K562 (cell line): ENCODE measurements at regions not wholly inside any gene's neighbourhood (a gene's known extent, or its start where the extent isn't known, plus 50 kb on each side); places are given as distances from the start of the nearest gene placed in this dataset.

Experiments
- ATAC-seq: fragments of 200-7000 bp; cut with Tn5 transposase; 3 replicates; pipeline ENCODE4 v1.9.1; 2020; ENCODE audit warnings: moderate library complexity
- BruUV-seq: library from RNA; stranded (reverse); fragments of 400-500 nt; replicated peaks from 2 replicates; lab custom pipeline; 2021; lab: Mats Ljungman, UMichigan
- CTCF ChIA-PET: fragments of 300-600 bp; formaldehyde crosslinking; extraction: SDS; loops from one replicate; lab custom pipeline; 2021; ENCODE audit warnings: low intra/inter-chr PET ratio; lab: Yijun Ruan, JAX
- POLR2A ChIA-PET: fragments of 300-600, 350-650 bp; sonication (Branson Sonifier 250); formaldehyde crosslinking; extraction: SDS; loops from one replicate; lab custom pipeline; 2021; ENCODE audit warnings: antibody characterized with exemption, inconsistent platforms; lab: Yijun Ruan, JAX
- DNase-seq, 4 experiments: peaks; one replicate each; pipeline versions ENCODE4 v3.0.0 to v3.0.0-alpha.2; 2011 to 2018; ENCODE audit warnings: low spot score in 3 of 4, mixed read lengths in 3 of 4; ENCODE audit errors: extremely low read depth in 1 of 4
- FAIRE-seq: peaks from 2 replicates; lab custom pipeline; 2011; peaks lifted over from hg19 to GRCh38; lab: Jason Lieb, UNC
- H2AFZ ChIP-seq: 2 replicates; pipeline ENCODE4 v1.6.0; 2011; ENCODE audit warnings: low read depth, low read length, control low read depth, inconsistent platforms
- H3K27ac ChIP-seq: fragments of 200-600 bp; 3 replicates; pipeline ENCODE4 v1.8.0; 2011; ENCODE audit warnings: low read depth, mild to moderate bottlenecking, control low read depth, inconsistent platforms, low read length, moderate library complexity, mixed read lengths; ENCODE audit errors: extremely low read depth
- H3K27me3 ChIP-seq, 2 experiments: fragments of 300-600 bp in 1 of 2; 2 replicates in 1 of 2; 3 replicates in 1 of 2; pipeline versions ENCODE4 v1.6.0 to v1.8.0; 2011; ENCODE audit warnings: inconsistent platforms in 2 of 2, low read length in 2 of 2, mild to moderate bottlenecking in 1 of 2, mixed read lengths in 1 of 2, moderate library complexity in 1 of 2; ENCODE audit not compliant: control insufficient read depth in 2 of 2, insufficient read depth in 2 of 2
- H3K36me3 ChIP-seq: fragments of 300-600 bp; 3 replicates; pipeline ENCODE4 v1.8.0; 2011; ENCODE audit warnings: mild to moderate bottlenecking, low read length, inconsistent platforms; ENCODE audit not compliant: control insufficient read depth, insufficient read depth
- H3K4me1 ChIP-seq, 2 experiments: fragments of 200-600 bp in 1 of 2; replicated peaks in 1 of 2; 2 replicates in 1 of 2; 3 replicates in 1 of 2; pipeline versions ENCODE4 v1.5.1 to v1.8.0; 2011; ENCODE audit warnings: inconsistent platforms in 2 of 2, low read length in 2 of 2, mild to moderate bottlenecking in 1 of 2, mixed read lengths in 1 of 2, moderate library complexity in 1 of 2; ENCODE audit not compliant: control insufficient read depth in 2 of 2, insufficient read depth in 2 of 2
- H3K4me2 ChIP-seq: 2 replicates; pipeline ENCODE4 v1.6.1; 2011; ENCODE audit warnings: low read length, control low read depth, inconsistent platforms, mixed read lengths; ENCODE audit not compliant: insufficient read depth
- H3K4me3 ChIP-seq: fragments of 200-600 bp; sonication (generic), shearing (Covaris generic); 2 replicates; pipeline ENCODE4 v1.5.1; 2016; ENCODE audit warnings: control low read depth, inconsistent platforms
- H3K79me2 ChIP-seq: fragments of 200-600 bp; 3 replicates; pipeline ENCODE4 v1.8.0; 2011; ENCODE audit warnings: low read length, inconsistent platforms; ENCODE audit not compliant: control insufficient read depth, insufficient read depth
- H3K9ac ChIP-seq, 2 experiments: 2 replicates each; pipeline versions ENCODE4 v1.6.0 to v1.6.1; 2011; ENCODE audit warnings: low read depth in 2 of 2, low read length in 2 of 2, control low read depth in 1 of 2, inconsistent platforms in 1 of 2, mild to moderate bottlenecking in 1 of 2, mixed read lengths in 1 of 2; ENCODE audit not compliant: insufficient read depth in 1 of 2
- H3K9me1 ChIP-seq: one replicate; pipeline ENCODE4 v1.6.0; 2011; ENCODE audit warnings: inconsistent platforms, mild to moderate bottlenecking, low read length, moderate library complexity; ENCODE audit not compliant: control insufficient read depth, insufficient read depth
- H3K9me3 ChIP-seq: replicated peaks from 2 replicates; pipeline ENCODE4 v1.5.1; 2011; ENCODE audit warnings: low read depth, low read length, inconsistent platforms; ENCODE audit not compliant: control insufficient read depth, insufficient read depth
- H4K20me1 ChIP-seq: replicated peaks from 2 replicates; pipeline ENCODE4 v1.6.1; 2011; ENCODE audit warnings: low read length, inconsistent platforms, mixed read lengths; ENCODE audit not compliant: control insufficient read depth, insufficient read depth
- ARID3B ChIP-seq: fragments of 250-450 bp; sonication (Bioruptor Pico); IDR thresholded peaks from 2 replicates; pipeline ENCODE4 v1.4.0; 2020; ENCODE audit warnings: borderline replicate concordance
- BHLHE40 ChIP-seq: IDR thresholded peaks from 2 replicates; pipeline ENCODE4 v1.6.1; 2011; ENCODE audit warnings: low read length, improper control_type of control experiment
- CTCF ChIP-seq, 3 experiments: IDR thresholded peaks in 2 of 3; conservative IDR thresholded peaks in 1 of 3; 2 replicates each; pipeline ENCODE4 v1.5.1; 2011 to 2012; ENCODE audit warnings: low read length in 3 of 3, mild to moderate bottlenecking in 3 of 3, control low read depth in 2 of 3, improper control_type of control experiment in 1 of 3, inconsistent platforms in 1 of 3, low read depth in 1 of 3, mixed read lengths in 1 of 3, moderate library complexity in 1 of 3; ENCODE audit not compliant: insufficient read depth in 2 of 3
- KDM2B ChIP-seq: fragments of 250-450 bp; sonication (Bioruptor Pico); IDR thresholded peaks from 2 replicates; pipeline ENCODE4 v1.8.0; 2021; ENCODE audit warnings: mild to moderate bottlenecking, moderate library complexity
- PHB ChIP-seq: fragments of 250-450 bp; sonication (Bioruptor Pico); IDR thresholded peaks from 2 replicates; pipeline ENCODE4 v1.5.0; 2021
- POLR2G ChIP-seq: fragments of 200-400 bp; formaldehyde crosslinking; IDR thresholded peaks from 2 replicates; pipeline ENCODE4 v1.6.1; 2017; ENCODE audit warnings: low read depth, mild to moderate bottlenecking, antibody characterized with exemption, low read length, moderate library complexity
- REST ChIP-seq, 2 experiments: fragments of 450-650 bp; formaldehyde crosslinking in 1 of 2; IDR thresholded peaks; 2 replicates each; pipeline versions ENCODE4 v1.4.0 to v1.6.1; 2014 to 2020; ENCODE audit warnings: mild to moderate bottlenecking in 2 of 2, borderline replicate concordance in 1 of 2, low read depth in 1 of 2
- ZFPM2 ChIP-seq: fragments of 250-450 bp; sonication (Bioruptor Pico); IDR thresholded peaks from 2 replicates; pipeline ENCODE4 v1.5.1; 2022; ENCODE audit warnings: mild to moderate bottlenecking
- ZNF263 ChIP-seq: sonication (generic); formaldehyde crosslinking; IDR thresholded peaks from 2 replicates; pipeline ENCODE4 v1.8.0; 2022; ENCODE audit warnings: mild to moderate bottlenecking, missing genetic modification reagents, borderline replicate concordance
- WGBS: fragments of 100-300 bp; shearing (Covaris generic); methylation state at CpG from one replicate; pipeline ENCODE4 v1.1.6; 2016; ENCODE audit warnings: low coverage, mixed read lengths; ENCODE audit not compliant: insufficient coverage; ENCODE audit errors: missing lambda C conversion rate; 5-methylcytosine and 5-hydroxymethylcytosine counted together
- in situ Hi-C: fragments of 300-500 bp; cut with MboI; formaldehyde crosslinking; loops from 4 replicates; pipeline ENCODE4 v1.15.0; 2018; ENCODE audit warnings: inconsistent platforms, mixed read lengths
- intact Hi-C: fragments of 100-400 bp; cut with micrococcal nuclease; formaldehyde crosslinking; loops from 2 replicates; pipeline ENCODE4 v1.14.2; 2022

GRCh38 chr10:108817584-108817983, 1105.7 kb downstream of the XPNPEP1 start (continued):
- TF ChIP-seq REST (IDR thresholded peaks at IDR 0.05; ENCODE audit: borderline replicate concordance) = no peak
- no peak for TF ChIP-seq REST (CRISPR knock-in tag; IDR thresholded peaks at IDR 0.05; ENCODE audit: low read depth)
- TF ChIP-seq BHLHE40 = no peak

- H3K9me3 ChIP-seq = no peaks in the 10 kb centered on the region
- ChIA-PET POLR2A (no interaction called here), CTCF (no interaction called here)
- H3K9ac ChIP-seq = no peak overlapping the region
- no peak overlapping the region for H3K4me3 ChIP-seq
- no peaks in the 10 kb centered on the region for H3K79me2 ChIP-seq
- H3K36me3 ChIP-seq = no peaks in the 10 kb centered on the region
- H3K4me2 ChIP-seq = no peak overlapping the region
- 0% methylated on average over 2 of the region's 3 CpGs for WGBS
- no peaks in the 10 kb centered on the region for H3K27me3 ChIP-seq
- ATAC-seq (no peak), FAIRE-seq (no peak), DNase-seq (no peak)
- no peaks in the 10 kb centered on the region for H3K4me1 ChIP-seq
- H3K27ac ChIP-seq = no peak overlapping the region
- H4K20me1 ChIP-seq = no peaks in the 10 kb centered on the region
- H3K9me1 ChIP-seq = no peaks in the 10 kb centered on the region
- intact Hi-C loops (no loop called here), in situ Hi-C loops (no loop called here)
- no peak overlapping the region for H2AFZ ChIP-seq
- BruUV-seq = no TSS peak
- TF ChIP-seq KDM2B (CRISPR knock-in tag) (no peak), ZFPM2 (no peak), ARID3B (no peak), ZNF263 (CRISPR knock-in tag) (no peak), PHB (CRISPR knock-in tag) (no peak), POLR2G (no peak), CTCF (IDR thresholded peaks at IDR 0.05 in 2 of 3, conservative IDR thresholded peaks at IDR 0.05 in 1 of 3; ENCODE audit: insufficient read depth in 2 of 3, low read depth in 1 of 3, low read length in 3 of 3) (no peak)
These were observed 1106.2 kb downstream of the XPNPEP1 start for GRCh38 chr10:108817135-108817534.
